H1 (cell line): ENCODE measurements at regions not wholly inside any gene's neighbourhood (a gene's known extent, or its start where the extent isn't known, plus 50 kb on each side); places are given as distances from the start of the nearest gene placed in this dataset.

ENCODE experiments used
- RFX5 ChIP-seq: IDR thresholded peaks from 2 replicates; pipeline ENCODE4 v1.6.1; 2011; ENCODE audit warnings: low read depth, low read length, improper control_type of control experiment, borderline replicate concordance

DNA sequence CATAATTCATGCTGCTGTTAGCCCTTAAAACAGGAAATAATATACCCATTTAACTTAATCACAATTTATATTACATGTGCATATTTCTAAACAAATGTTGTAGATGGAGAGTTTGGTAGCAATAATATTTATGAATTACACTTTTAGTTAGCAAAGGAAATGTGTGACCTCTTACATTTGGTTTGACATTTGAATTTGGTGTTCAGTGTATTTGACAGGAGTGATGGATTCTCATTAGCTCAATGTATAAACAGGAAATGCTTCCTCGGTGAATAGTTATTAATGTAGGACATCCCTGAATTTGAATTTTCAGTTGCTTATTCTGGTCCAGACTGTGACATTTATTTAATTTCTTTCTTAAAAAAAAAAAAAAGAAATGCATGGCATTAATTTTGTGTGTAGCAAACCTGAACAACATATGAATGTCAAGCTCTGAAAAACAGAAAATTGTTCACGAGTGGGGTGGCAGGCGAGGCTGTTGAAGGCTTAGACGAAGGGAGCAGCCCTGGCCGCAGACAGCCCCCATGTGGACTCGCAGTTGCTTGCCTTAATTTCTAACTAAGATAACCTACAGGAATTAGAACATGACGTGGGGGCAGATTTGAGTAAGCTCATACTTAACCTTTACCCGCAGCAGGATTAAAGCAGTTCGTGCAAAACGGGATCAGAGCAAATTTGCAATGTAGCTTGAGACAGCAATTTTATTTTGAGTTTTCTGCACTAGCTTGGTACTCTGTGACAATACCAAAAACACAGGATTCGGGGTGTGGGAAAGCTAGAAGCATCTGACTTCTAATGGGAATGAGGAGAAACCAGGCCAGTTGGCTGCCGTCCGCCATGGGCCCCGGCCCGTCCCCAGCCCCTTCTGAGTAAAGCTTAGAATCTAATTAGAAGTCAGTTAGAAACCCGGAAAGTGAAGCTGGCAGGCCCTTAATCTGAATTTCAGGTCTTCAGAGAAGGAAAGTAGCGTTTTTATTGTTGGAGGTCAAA, 134.3 kb downstream of the MACROH2A1 start (continued):
- no peak for TF ChIP-seq RFX5
